ENCODE measurements at regions not wholly inside any gene's neighbourhood (a gene's known extent, or its start where the extent isn't known, plus 50 kb on each side); places are given as distances from the start of the nearest gene placed in this dataset.

DNA sequence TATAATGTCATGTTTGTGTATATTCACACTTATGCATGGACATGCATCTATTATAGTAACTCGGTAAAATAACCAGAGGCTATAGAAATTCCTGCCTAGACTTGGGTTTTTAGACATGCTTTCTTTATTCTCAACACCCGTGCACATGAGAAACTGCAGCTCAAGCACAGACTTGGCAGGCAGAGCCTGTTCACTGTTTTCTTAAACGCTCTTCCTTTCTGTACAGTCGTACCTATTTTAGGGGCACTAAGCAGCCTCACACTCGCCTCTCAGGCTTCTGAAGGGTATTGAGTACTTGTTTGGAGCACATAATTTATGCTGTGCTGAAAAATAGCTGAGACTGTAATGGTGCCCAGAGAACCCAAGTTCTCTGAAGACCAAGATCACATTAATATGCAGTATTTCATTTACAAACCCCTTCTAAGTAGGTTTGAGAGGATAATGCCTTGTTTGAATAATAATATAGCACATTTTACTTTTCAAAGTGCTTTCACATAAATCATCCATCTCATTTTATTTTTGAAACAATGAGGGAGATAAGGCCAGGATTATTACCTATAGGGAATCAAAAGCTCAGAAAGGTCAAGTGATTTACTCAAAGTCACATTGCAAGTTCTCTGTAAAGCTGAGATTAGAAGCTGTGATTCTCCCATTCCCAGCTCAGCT lies 429.9 kb downstream of the SPRY2 start:
- TF ChIP-seq, protein P1, sequence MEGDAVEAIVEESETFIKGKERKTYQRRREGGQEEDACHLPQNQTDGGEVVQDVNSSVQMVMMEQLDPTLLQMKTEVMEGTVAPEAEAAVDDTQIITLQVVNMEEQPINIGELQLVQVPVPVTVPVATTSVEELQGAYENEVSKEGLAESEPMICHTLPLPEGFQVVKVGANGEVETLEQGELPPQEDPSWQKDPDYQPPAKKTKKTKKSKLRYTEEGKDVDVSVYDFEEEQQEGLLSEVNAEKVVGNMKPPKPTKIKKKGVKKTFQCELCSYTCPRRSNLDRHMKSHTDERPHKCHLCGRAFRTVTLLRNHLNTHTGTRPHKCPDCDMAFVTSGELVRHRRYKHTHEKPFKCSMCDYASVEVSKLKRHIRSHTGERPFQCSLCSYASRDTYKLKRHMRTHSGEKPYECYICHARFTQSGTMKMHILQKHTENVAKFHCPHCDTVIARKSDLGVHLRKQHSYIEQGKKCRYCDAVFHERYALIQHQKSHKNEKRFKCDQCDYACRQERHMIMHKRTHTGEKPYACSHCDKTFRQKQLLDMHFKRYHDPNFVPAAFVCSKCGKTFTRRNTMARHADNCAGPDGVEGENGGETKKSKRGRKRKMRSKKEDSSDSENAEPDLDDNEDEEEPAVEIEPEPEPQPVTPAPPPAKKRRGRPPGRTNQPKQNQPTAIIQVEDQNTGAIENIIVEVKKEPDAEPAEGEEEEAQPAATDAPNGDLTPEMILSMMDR (IDR thresholded peaks at IDR 0.05): no peak
- TF ChIP-seq POLR2AphosphoS5 (IDR thresholded peaks at IDR 0.05) (no peak), POLR2A (IDR thresholded peaks at IDR 0.05; ENCODE audit: low read depth) (no peak), EP300 (IDR thresholded peaks at IDR 0.05) (no peak)

Measured in esophagus muscularis mucosa (tissue), 4 donors.